Peyer's patch (tissue), 4 donors: ENCODE measurements at regions not wholly inside any gene's neighbourhood (a gene's known extent, or its start where the extent isn't known, plus 50 kb on each side); places are given as distances from the start of the nearest gene placed in this dataset.

ENCODE experiments used
- DNase-seq, 3 donors: peaks; one replicate each; pipeline ENCODE4 v3.0.0-alpha.2; 2017 to 2019
- H3K27ac ChIP-seq, 4 donors: fragments of 200-600 bp; sonication (generic); one replicate each; pipeline ENCODE4 v1.5.1; 2016 to 2019
- H3K27me3 ChIP-seq, 2 donors: fragments of 200-600 bp; sonication (generic); one replicate each; pipeline ENCODE4 v1.5.1; 2019
- H3K36me3 ChIP-seq, 3 donors: fragments of 200-600 bp; sonication (generic); one replicate each; pipeline ENCODE4 v1.5.1; 2016 to 2019
- H3K4me1 ChIP-seq, 4 donors: fragments of 200-600 bp; sonication (generic); one replicate each; pipeline ENCODE4 v1.5.1; 2016 to 2019
- H3K4me3 ChIP-seq, 4 donors: fragments of 200-600 bp; sonication (generic); 1 replicate in 3 of 4; 2 replicates in 1 of 4; pipeline ENCODE4 v1.5.1; 2016 to 2019; ENCODE audit warnings: mild to moderate bottlenecking in 1 of 4
- H3K9me3 ChIP-seq, 4 donors: fragments of 200-600 bp; sonication (generic); one replicate each; pipeline ENCODE4 v1.5.1; 2016 to 2019; ENCODE audit warnings: mild to moderate bottlenecking in 1 of 4
- CTCF ChIP-seq, 6 experiments: fragments of 450-650 bp in 4 of 6; fragments of 200-600 bp in 2 of 6; sonication (generic) in 1 of 6; IDR thresholded peaks; one replicate each; pipeline ENCODE4 v1.5.1; 2017 to 2019; ENCODE audit warnings: antibody characterized with exemption in 6 of 6, mild to moderate bottlenecking in 3 of 6, moderate library complexity in 1 of 6
- POLR2A ChIP-seq, 2 donors: fragments of 450-650 bp; IDR thresholded peaks; one replicate each; pipeline ENCODE4 v1.5.1; 2017; ENCODE audit warnings: antibody characterized with exemption in 2 of 2, mild to moderate bottlenecking in 2 of 2, moderate library complexity in 2 of 2

GRCh38 chr15:29348336-29348914 lies 78.8 kb upstream of the NSMCE3 start:
- Histone ChIP-seq H3K9me3 (no peaks in the 10 kb centered on the region), H3K4me1 (no peaks in the 10 kb centered on the region), H3K27me3 (no peaks in the 10 kb centered on the region), H3K27ac (no peak overlapping the region), H3K36me3 (no peaks in the 10 kb centered on the region), H3K4me3 (no peak overlapping the region)
- TF ChIP-seq CTCF (IDR thresholded peaks at IDR 0.05) (no peak), POLR2A (IDR thresholded peaks at IDR 0.05) (no peak)
- DNase-seq = no peak

- no peak for DNase-seq
Observed at GRCh38 chr15:29346998-29347397, 77.4 kb upstream of the NSMCE3 start.

DNA sequence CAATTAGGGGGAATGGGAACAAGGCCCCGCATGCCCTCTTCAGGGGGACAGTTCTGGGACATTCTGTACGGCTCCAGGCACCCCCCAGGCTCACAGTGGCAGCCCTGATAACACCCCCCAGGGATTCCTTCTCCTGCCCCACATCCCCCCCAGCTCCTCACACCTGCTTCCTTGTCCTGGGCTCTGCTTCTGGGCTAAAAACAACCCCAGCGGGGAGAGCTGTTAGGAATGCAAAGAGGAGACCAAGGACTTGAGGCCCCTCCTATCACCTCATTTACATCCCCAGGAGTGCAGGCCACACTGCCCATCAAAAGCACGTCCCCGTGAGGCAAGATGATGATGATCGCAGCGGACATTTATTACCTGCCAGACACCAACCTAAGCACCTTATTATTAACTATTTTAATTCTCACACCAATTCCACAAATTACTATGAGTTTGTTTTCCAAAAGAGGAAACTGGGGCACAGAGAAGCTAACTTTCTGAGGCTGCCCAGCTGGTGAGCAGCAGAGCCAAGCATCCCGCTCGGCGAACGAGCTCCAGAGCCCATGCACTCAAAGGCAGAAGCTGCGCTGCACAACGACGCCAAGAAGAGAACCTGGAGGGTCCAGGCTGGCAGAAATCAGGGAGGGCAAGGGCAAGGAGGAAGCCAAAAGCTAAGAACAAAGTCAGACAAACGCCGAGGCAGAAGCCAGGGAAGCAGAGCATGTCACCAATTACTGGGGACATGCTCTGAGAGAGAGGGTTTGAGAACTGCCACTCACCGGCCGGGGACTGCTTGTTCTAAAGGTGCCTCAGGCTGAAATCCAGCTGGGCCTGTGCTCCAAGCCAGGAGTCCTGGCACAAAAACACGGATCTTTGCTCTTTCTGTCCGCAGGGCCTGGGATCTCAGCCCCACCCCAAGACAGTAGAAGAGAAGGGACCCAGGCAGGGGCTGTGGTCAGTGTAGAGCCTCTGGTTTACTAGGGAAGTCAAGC lies 76.2 kb upstream of the NSMCE3 start:
- H3K4me1 ChIP-seq = no peaks in the 10 kb centered on the region

More at GRCh38 chr15:29346998-29347397, 77.4 kb upstream of the NSMCE3 start:
- TF ChIP-seq POLR2A (IDR thresholded peaks at IDR 0.05) (no peak), CTCF (IDR thresholded peaks at IDR 0.05) (no peak)
- H3K4me1 ChIP-seq = no peaks in the 10 kb centered on the region
- H3K9me3 ChIP-seq = no peaks in the 10 kb centered on the region
- no peaks in the 10 kb centered on the region for H3K36me3 ChIP-seq
- H3K27ac ChIP-seq = no peak overlapping the region
- H3K27me3 ChIP-seq = no peaks in the 10 kb centered on the region
- no peak overlapping the region for H3K4me3 ChIP-seq

GRCh38 chr15:29344474-29344873 lies 74.9 kb upstream of the NSMCE3 start:
- H3K9me3 ChIP-seq = no peaks in the 10 kb centered on the region
- no peak overlapping the region for H3K4me3 ChIP-seq
- H3K4me1 ChIP-seq = no peaks in the 10 kb centered on the region
- TF ChIP-seq POLR2A (IDR thresholded peaks at IDR 0.05) (no peak), CTCF (IDR thresholded peaks at IDR 0.05) (no peak)
- no peaks in the 10 kb centered on the region for H3K36me3 ChIP-seq
- H3K27ac ChIP-seq = no peak overlapping the region
- no peak for DNase-seq
- H3K27me3 ChIP-seq = no peaks in the 10 kb centered on the region

More for the DNA sequence above, 76.2 kb upstream of the NSMCE3 start:
- H3K36me3 ChIP-seq = no peaks in the 10 kb centered on the region
- no peaks in the 10 kb centered on the region for H3K9me3 ChIP-seq
- H3K27me3 ChIP-seq = no peaks in the 10 kb centered on the region
- H3K27ac ChIP-seq = no peak overlapping the region
- DNase-seq = no peak
- TF ChIP-seq POLR2A (IDR thresholded peaks at IDR 0.05) = no peak
- TF ChIP-seq CTCF (IDR thresholded peaks at IDR 0.05) = no peak
- H3K4me3 ChIP-seq = no peak overlapping the region

DNA sequence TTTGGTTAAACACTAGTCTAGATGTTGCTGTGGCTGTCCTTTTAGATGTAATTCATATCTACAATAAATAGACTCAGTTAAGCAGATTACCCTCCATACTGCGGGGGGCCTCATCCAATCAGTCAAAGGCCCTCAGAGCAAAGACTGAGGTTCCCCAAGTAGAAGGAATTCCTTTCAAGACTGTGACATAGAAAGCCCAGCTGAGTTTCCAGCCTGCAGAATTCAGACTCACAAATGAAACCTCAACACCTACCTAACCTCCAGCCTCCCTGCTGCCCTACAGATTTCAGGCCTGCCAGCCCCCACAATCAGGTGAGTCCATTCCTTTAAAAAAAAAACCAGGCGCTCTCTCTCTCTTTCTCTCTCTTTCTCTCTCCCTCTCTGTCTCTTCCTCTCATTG lies 73.6 kb upstream of the NSMCE3 start:
- no peaks in the 10 kb centered on the region for H3K9me3 ChIP-seq
- H3K36me3 ChIP-seq = no peaks in the 10 kb centered on the region
- TF ChIP-seq CTCF (IDR thresholded peaks at IDR 0.05) = no peak
- TF ChIP-seq POLR2A (IDR thresholded peaks at IDR 0.05) = no peak
- no peak overlapping the region for H3K4me3 ChIP-seq
- no peaks in the 10 kb centered on the region for H3K27me3 ChIP-seq
- no peaks in the 10 kb centered on the region for H3K4me1 ChIP-seq
- H3K27ac ChIP-seq = no peak overlapping the region
- DNase-seq = no peak
